ENCODE measurements at regions not wholly inside any gene's neighbourhood (a gene's known extent, or its start where the extent isn't known, plus 50 kb on each side); places are given as distances from the start of the nearest gene placed in this dataset.

DNA sequence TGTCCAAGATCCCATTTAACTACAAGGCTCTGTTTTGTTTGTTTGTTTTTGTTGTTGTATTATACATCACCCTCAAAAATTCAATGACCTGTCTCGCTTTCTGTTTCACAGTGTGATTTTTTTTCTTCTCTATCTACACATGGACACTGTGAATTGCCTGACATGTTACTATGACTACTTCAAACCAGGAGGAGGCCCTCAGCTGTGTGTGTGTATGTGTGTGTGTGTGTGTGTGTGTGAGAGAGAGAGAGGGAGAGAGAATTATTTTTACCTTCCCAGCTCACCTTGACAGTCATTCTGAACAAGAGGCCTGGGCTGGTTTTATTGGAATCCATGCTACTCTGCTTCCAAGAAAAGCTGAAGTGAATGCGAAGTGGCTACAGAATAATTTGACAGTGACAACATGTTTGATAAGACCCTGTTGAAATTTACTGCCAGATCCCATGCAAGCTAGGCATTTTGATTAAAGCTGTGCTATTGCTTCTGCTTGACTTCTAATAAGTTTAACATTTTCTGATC is 841.4 kb downstream of the NSUN3 start:
- H3K4me1 Mint-ChIP-seq (ENCODE audit: low read depth, unreplicated experiment): peaks cover 7% of the 10 kb centered on the region
- no TSS peak for BruUV-seq (replicated peaks)
- Histone ChIP-seq H3K4me3 (ENCODE audit: low read depth, low read length) (no peak overlapping the region), H3K4me1 (peaks cover 7% of the 10 kb centered on the region; the same call in 1 of the 2 replicates), H3K27me3 (replicated peaks; ENCODE audit: control insufficient read depth, insufficient read depth, low read length) (no peaks in the 10 kb centered on the region), H3K36me3 (ENCODE audit: control insufficient read depth, insufficient read depth, low read length) (no peaks in the 10 kb centered on the region), H3K9me3 (no peaks in the 10 kb centered on the region)
- ChIA-PET CTCF (no interaction called here), POLR2A (no interaction called here)
- TF ChIP-seq, protein P1, sequence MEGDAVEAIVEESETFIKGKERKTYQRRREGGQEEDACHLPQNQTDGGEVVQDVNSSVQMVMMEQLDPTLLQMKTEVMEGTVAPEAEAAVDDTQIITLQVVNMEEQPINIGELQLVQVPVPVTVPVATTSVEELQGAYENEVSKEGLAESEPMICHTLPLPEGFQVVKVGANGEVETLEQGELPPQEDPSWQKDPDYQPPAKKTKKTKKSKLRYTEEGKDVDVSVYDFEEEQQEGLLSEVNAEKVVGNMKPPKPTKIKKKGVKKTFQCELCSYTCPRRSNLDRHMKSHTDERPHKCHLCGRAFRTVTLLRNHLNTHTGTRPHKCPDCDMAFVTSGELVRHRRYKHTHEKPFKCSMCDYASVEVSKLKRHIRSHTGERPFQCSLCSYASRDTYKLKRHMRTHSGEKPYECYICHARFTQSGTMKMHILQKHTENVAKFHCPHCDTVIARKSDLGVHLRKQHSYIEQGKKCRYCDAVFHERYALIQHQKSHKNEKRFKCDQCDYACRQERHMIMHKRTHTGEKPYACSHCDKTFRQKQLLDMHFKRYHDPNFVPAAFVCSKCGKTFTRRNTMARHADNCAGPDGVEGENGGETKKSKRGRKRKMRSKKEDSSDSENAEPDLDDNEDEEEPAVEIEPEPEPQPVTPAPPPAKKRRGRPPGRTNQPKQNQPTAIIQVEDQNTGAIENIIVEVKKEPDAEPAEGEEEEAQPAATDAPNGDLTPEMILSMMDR (IDR thresholded peaks at IDR 0.05; ENCODE audit: insufficient read depth in 1 of 2, low read depth in 1 of 2, low read length in 1 of 2, severe bottlenecking in 1 of 2, unreplicated experiment in 1 of 2): no peak
- H3K4me3 Mint-ChIP-seq (ENCODE audit: unreplicated experiment): no peak overlapping the region
- intact Hi-C loops (cut with micrococcal nuclease; ENCODE audit: unreplicated experiment): no loop called here
- H3K27ac Mint-ChIP-seq (ENCODE audit: unreplicated experiment): no peak overlapping the region
- DNase-seq: no peak
- H3K27me3 Mint-ChIP-seq (ENCODE audit: insufficient read depth, unreplicated experiment): no peaks in the 10 kb centered on the region
- peaks cover 10% of the 10 kb centered on the region for H3K9me3 Mint-ChIP-seq (ENCODE audit: unreplicated experiment)
- H3K36me3 Mint-ChIP-seq (ENCODE audit: insufficient read depth, unreplicated experiment): no peaks in the 10 kb centered on the region

DNA sequence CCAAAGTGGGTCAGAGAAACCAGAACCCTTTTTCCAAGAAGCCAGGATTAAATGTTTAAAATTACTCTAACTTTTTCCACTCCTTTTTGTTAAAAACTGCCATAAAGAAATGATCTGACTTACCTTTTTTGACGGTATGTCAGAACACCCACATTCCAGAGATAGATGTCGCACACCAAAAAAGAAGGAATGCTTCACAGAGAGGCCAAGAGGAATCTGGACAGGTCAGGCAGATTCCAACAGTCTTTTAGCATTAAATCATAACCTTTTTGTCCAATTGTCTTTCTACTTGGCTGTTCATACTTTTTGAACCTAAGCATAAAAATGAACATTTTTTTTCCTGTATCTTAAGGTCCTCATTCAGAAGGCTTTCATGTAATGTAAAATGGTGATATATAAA is 846.9 kb downstream of the NSUN3 start:
- TF ChIP-seq, protein P1 (IDR thresholded peaks at IDR 0.05; ENCODE audit: insufficient read depth in 1 of 2, low read depth in 1 of 2, low read length in 1 of 2, severe bottlenecking in 1 of 2, unreplicated experiment in 1 of 2): no peak

DNA sequence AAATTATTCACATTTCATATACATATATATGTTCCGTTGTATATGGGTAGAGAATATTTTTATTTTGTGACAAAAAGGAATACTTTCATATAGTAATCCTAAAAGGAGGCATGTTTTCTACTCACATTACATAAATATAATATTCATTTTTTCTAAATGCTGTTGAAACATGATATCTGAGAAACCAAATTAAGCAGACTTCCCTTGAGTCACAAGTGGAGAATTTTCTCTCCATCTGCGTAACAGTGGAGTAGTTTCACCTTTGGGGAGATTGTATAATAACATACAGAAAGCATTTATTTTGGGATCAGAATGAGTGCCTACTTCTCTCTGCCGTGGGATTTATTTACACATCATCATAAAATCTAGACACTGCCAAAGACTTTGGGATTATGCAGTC is 849.8 kb downstream of the NSUN3 start:
- H3K9me3 Mint-ChIP-seq (ENCODE audit: unreplicated experiment): no peaks in the 10 kb centered on the region
- peaks cover 7% of the 10 kb centered on the region for H3K4me1 Mint-ChIP-seq (ENCODE audit: low read depth, unreplicated experiment)
- no peaks in the 10 kb centered on the region for H3K9me3 ChIP-seq
- no peak overlapping the region for H3K4me3 Mint-ChIP-seq (ENCODE audit: unreplicated experiment)
- H3K36me3 Mint-ChIP-seq (ENCODE audit: insufficient read depth, unreplicated experiment): no peaks in the 10 kb centered on the region
- TF ChIP-seq, protein P1 (IDR thresholded peaks at IDR 0.05; ENCODE audit: insufficient read depth in 1 of 2, low read depth in 1 of 2, low read length in 1 of 2, severe bottlenecking in 1 of 2, unreplicated experiment in 1 of 2): no peak
- no peak overlapping the region for H3K4me3 ChIP-seq (ENCODE audit: low read depth, low read length)
- H3K36me3 ChIP-seq (ENCODE audit: control insufficient read depth, insufficient read depth, low read length): no peaks in the 10 kb centered on the region
- H3K27me3 ChIP-seq (replicated peaks; ENCODE audit: control insufficient read depth, insufficient read depth, low read length): no peaks in the 10 kb centered on the region
- DNase-seq: no peak
- no peaks in the 10 kb centered on the region for H3K27me3 Mint-ChIP-seq (ENCODE audit: insufficient read depth, unreplicated experiment)
- peaks cover 14% of the 10 kb centered on the region; the same call in 1 of the 2 replicates for H3K4me1 ChIP-seq
- no peak overlapping the region for H3K27ac Mint-ChIP-seq (ENCODE audit: unreplicated experiment)
- CTCF ChIA-PET: no interaction called here
- POLR2A ChIA-PET: no interaction called here
- intact Hi-C loops (cut with micrococcal nuclease; ENCODE audit: unreplicated experiment): no loop called here
- BruUV-seq (replicated peaks): no TSS peak

More for the DNA sequence above, 846.9 kb downstream of the NSUN3 start:
- DNase-seq: no peak
- intact Hi-C loops (cut with micrococcal nuclease; ENCODE audit: unreplicated experiment): no loop called here
- no peaks in the 10 kb centered on the region for H3K36me3 Mint-ChIP-seq (ENCODE audit: insufficient read depth, unreplicated experiment)
- Histone ChIP-seq H3K9me3 (no peaks in the 10 kb centered on the region), H3K4me1 (peaks cover 14% of the 10 kb centered on the region; the same call in 1 of the 2 replicates), H3K4me3 (ENCODE audit: low read depth, low read length) (no peak overlapping the region), H3K36me3 (ENCODE audit: control insufficient read depth, insufficient read depth, low read length) (no peaks in the 10 kb centered on the region), H3K27me3 (replicated peaks; ENCODE audit: control insufficient read depth, insufficient read depth, low read length) (no peaks in the 10 kb centered on the region)
- ChIA-PET POLR2A (no interaction called here), CTCF (no interaction called here)
- peaks cover 10% of the 10 kb centered on the region for H3K9me3 Mint-ChIP-seq (ENCODE audit: unreplicated experiment)
- H3K4me1 Mint-ChIP-seq (ENCODE audit: low read depth, unreplicated experiment): peaks cover 7% of the 10 kb centered on the region
- H3K27ac Mint-ChIP-seq (ENCODE audit: unreplicated experiment): peak overlapping the region; percentile 56
- peak overlapping the region; percentile 67 for H3K4me3 Mint-ChIP-seq (ENCODE audit: unreplicated experiment)
- BruUV-seq (replicated peaks): no TSS peak
- no peaks in the 10 kb centered on the region for H3K27me3 Mint-ChIP-seq (ENCODE audit: insufficient read depth, unreplicated experiment)

All from Caco-2 (cell line).